Osteocyte (in vitro differentiated cells): ENCODE measurements at regions not wholly inside any gene's neighbourhood (a gene's known extent, or its start where the extent isn't known, plus 50 kb on each side); places are given as distances from the start of the nearest gene placed in this dataset.
A peak's percentile ranks its signal among the peaks of the same experiment; 100 is the strongest.

ENCODE experiments used
- DNase-seq: peaks from one replicate; pipeline ENCODE4 v3.0.0; 2021; ENCODE audit warnings: mixed read lengths; ENCODE audit not compliant: unreplicated experiment; ENCODE audit errors: extremely low spot score
- H3K27ac Mint-ChIP-seq: one replicate; pipeline ENCODE4 v1.8.0; 2021; ENCODE audit warnings: mild to moderate bottlenecking, mixed read lengths; ENCODE audit not compliant: unreplicated experiment
- H3K27me3 Mint-ChIP-seq: one replicate; pipeline ENCODE4 v1.8.0; 2021; ENCODE audit warnings: mixed read lengths; ENCODE audit not compliant: unreplicated experiment
- H3K36me3 Mint-ChIP-seq: one replicate; pipeline ENCODE4 v1.8.0; 2021; ENCODE audit warnings: mixed read lengths; ENCODE audit not compliant: unreplicated experiment
- H3K4me1 Mint-ChIP-seq: one replicate; pipeline ENCODE4 v1.8.0; 2021; ENCODE audit warnings: mixed read lengths; ENCODE audit not compliant: unreplicated experiment
- H3K4me3 Mint-ChIP-seq: one replicate; pipeline ENCODE4 v1.8.0; 2021; ENCODE audit warnings: mild to moderate bottlenecking, moderate library complexity, mixed read lengths; ENCODE audit not compliant: unreplicated experiment
- H3K9me3 Mint-ChIP-seq: one replicate; pipeline ENCODE4 v1.8.0; 2021; ENCODE audit warnings: mixed read lengths; ENCODE audit not compliant: unreplicated experiment
- TF ChIP-seq, protein P1 (sequence below): fragments of 200-600 bp; sonication (generic); IDR thresholded peaks from 2 replicates; pipeline ENCODE4 v1.5.0; 2021; ENCODE audit warnings: antibody characterized with exemption, mild to moderate bottlenecking, moderate library complexity

DNA sequence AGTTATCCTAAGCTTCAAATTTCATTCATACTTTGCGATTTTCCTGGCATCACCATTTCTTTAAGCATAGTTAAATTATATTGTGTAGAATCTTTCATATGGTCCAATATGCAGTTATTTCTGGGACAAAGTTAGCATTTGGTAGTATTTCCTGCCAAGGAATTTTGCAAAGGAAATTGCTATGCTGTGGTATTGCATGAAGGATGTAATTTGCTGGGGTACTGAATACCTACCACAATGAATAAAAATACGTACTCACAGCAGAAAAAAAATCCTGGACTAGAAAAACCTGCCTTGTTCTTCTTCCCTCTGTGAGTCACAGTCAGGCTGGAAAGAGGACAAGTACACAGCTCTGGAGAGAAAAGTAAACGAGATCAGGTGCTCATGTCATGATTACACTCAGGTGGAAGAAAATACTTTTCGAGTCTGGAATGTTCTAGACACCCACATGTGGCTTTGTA, 241.2 kb downstream of the PTBP2 start:
- no peak for DNase-seq
- Mint-ChIP-seq H3K27ac (peak overlapping the region; percentile 75), H3K36me3 (no peaks in the 10 kb centered on the region), H3K9me3 (no peaks in the 10 kb centered on the region), H3K4me3 (no peak overlapping the region), H3K4me1 (peaks cover 43% of the 10 kb centered on the region), H3K27me3 (no peaks in the 10 kb centered on the region)
- TF ChIP-seq, protein P1, sequence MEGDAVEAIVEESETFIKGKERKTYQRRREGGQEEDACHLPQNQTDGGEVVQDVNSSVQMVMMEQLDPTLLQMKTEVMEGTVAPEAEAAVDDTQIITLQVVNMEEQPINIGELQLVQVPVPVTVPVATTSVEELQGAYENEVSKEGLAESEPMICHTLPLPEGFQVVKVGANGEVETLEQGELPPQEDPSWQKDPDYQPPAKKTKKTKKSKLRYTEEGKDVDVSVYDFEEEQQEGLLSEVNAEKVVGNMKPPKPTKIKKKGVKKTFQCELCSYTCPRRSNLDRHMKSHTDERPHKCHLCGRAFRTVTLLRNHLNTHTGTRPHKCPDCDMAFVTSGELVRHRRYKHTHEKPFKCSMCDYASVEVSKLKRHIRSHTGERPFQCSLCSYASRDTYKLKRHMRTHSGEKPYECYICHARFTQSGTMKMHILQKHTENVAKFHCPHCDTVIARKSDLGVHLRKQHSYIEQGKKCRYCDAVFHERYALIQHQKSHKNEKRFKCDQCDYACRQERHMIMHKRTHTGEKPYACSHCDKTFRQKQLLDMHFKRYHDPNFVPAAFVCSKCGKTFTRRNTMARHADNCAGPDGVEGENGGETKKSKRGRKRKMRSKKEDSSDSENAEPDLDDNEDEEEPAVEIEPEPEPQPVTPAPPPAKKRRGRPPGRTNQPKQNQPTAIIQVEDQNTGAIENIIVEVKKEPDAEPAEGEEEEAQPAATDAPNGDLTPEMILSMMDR: no peak

DNA sequence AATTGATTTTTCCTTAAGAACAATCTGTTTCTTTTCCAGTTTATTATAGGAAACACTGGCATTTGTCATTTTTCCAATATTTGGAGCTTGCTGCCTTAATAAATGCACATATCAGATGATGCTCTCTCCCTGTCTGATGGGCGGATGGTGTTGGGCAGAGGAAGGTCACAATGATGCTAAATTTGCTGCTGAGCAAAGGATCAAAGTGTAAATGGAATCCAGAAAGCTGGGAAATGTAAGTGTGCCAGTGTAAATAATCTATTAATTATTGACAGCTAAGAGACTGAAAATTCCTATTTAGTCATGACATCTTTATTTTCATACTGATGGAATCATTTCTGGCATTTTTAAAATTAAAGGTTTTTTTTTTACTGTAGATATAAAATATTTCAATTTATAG, 243.2 kb downstream of the PTBP2 start:
- TF ChIP-seq, protein P1: no peak
- Mint-ChIP-seq H3K9me3 (no peaks in the 10 kb centered on the region), H3K36me3 (no peaks in the 10 kb centered on the region), H3K4me3 (no peak overlapping the region), H3K27me3 (no peaks in the 10 kb centered on the region), H3K27ac (no peak overlapping the region), H3K4me1 (peaks cover 61% of the 10 kb centered on the region)
- DNase-seq: no peak

DNA sequence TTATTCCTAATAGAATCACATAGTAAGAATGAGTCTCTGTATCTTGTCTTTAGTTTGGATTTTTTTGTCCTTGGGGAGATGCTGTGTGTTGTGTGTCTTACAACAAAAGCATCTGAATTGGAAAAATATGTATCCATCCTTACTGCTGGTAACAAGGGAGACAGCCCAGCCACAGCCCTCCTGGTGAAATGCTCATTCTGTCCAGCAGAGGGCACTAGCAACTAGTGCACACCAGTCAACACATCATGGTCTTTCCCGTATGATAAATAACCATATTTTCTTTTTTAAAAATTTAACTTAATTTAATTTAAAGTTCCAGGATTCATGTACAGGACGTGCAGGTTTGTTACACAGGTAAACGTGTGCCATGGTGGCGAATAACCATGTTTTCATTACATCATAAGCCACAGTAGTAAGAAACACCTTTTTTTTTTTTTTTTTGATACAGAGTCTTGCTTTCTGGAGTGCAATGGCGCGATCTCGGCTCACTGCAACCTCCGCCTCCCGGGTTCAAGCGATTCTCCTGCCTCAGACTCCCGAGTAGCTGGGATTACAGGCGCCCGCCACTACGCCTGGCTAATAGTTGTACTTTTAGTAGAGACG, 245.1 kb downstream of the PTBP2 start:
- Mint-ChIP-seq H3K27me3 (no peaks in the 10 kb centered on the region), H3K4me3 (no peak overlapping the region), H3K36me3 (no peaks in the 10 kb centered on the region), H3K27ac (peak overlapping the region; percentile 35), H3K4me1 (peaks cover 64% of the 10 kb centered on the region), H3K9me3 (no peaks in the 10 kb centered on the region)
- DNase-seq: peak; percentile 92
- TF ChIP-seq, protein P1: peak; percentile 98

DNA sequence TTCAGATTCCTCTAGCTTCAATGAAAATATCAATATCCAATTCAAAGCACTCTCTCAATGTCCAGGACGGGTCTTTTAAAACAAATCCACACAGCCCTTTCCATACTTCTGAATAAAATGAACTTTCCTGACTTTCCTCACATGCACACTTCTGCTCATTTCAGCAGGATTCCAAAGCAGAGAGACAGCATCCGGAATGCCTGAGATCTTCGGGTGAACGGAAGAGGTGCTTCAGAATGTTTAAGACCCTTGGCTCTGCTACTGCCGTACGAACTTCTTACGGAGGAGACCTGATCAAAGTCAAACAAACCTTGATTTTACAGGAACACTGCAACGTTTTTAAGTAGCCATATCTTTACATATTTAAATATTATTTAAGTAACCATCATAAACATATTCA, 245.7 kb downstream of the PTBP2 start:
- DNase-seq: no peak
- H3K4me3 Mint-ChIP-seq: no peak overlapping the region
- H3K4me1 Mint-ChIP-seq: peaks cover 57% of the 10 kb centered on the region
- TF ChIP-seq, protein P1: no peak
- H3K27me3 Mint-ChIP-seq: no peaks in the 10 kb centered on the region
- no peaks in the 10 kb centered on the region for H3K36me3 Mint-ChIP-seq
- no peaks in the 10 kb centered on the region for H3K9me3 Mint-ChIP-seq
- peak overlapping the region; percentile 35 for H3K27ac Mint-ChIP-seq

DNA sequence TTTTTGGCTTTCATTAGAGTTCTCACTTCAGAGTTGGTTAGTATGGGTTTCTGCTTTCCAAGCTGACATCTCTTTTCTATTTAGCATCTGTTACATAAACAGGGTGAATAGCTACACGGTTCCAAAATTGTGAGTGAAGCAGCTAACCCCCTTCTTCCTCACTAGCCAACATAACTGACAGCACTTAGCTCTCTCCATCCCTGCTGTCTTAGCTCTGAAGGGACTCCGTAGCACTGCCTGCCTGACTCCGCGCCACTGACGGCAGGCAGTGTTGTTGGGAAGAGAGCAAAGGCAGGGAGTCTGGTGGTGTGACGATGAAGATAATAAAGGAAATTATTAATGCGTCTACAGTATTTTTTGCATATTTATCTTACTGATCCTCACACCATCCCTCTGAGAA, 247.0 kb downstream of the PTBP2 start:
- Mint-ChIP-seq H3K4me3 (no peak overlapping the region), H3K27ac (peak overlapping the region; percentile 86), H3K9me3 (no peaks in the 10 kb centered on the region), H3K4me1 (peaks cover 53% of the 10 kb centered on the region), H3K27me3 (no peaks in the 10 kb centered on the region), H3K36me3 (no peaks in the 10 kb centered on the region)
- TF ChIP-seq, protein P1: no peak
- no peak for DNase-seq
